ENCODE measurements at regions not wholly inside any gene's neighbourhood (a gene's known extent, or its start where the extent isn't known, plus 50 kb on each side); places are given as distances from the start of the nearest gene placed in this dataset.

- H3K4me1 ChIP-seq (ENCODE audit: control insufficient read depth in 4 of 4, insufficient read depth in 4 of 4, low read length in 3 of 4) = peaks cover 0 to 6% (median 0%) of the 10 kb centered on the region in 4 donors
- no peak for DNase-seq (ENCODE audit: low spot score)
- no peak overlapping the region for H3K27ac ChIP-seq (ENCODE audit: low read depth in 1 of 2, low read length in 2 of 2)
- TF ChIP-seq HNF4G (IDR thresholded peaks at IDR 0.05) (no peak), MAX (IDR thresholded peaks at IDR 0.05) (no peak), RXRA (IDR thresholded peaks at IDR 0.05) (no peak), GABPA (IDR thresholded peaks at IDR 0.05 in 1 of 2, conservative IDR thresholded peaks at IDR 0.05 in 1 of 2) (no peak), ZBTB33 (IDR thresholded peaks at IDR 0.05) (no peak), JUND (IDR thresholded peaks at IDR 0.05) (no peak), EGR1 (IDR thresholded peaks at IDR 0.05; ENCODE audit: low read depth in 2 of 2) (no peak), TAF1 (conservative IDR thresholded peaks at IDR 0.05) (no peak), CTCF (IDR thresholded peaks at IDR 0.05; ENCODE audit: low read depth, low read length, missing input control) (no peak), HNF4A (conservative IDR thresholded peaks at IDR 0.05) (no peak), FOXA2 (IDR thresholded peaks at IDR 0.05) (no peak), REST (IDR thresholded peaks at IDR 0.05) (no peak), FOXA1 (IDR thresholded peaks at IDR 0.05) (no peak), RAD21 (IDR thresholded peaks at IDR 0.05) (no peak), YY1 (IDR thresholded peaks at IDR 0.05) (no peak), SP1 (IDR thresholded peaks at IDR 0.05) (no peak), ATF3 (IDR thresholded peaks at IDR 0.05) (no peak), NR2F2 (IDR thresholded peaks at IDR 0.05) (no peak)
- H3K9me3 ChIP-seq (ENCODE audit: control insufficient read depth in 4 of 4, low read length in 3 of 4) = no peaks in the 10 kb centered on the region
- no peaks in the 10 kb centered on the region for H3K36me3 ChIP-seq (ENCODE audit: control insufficient read depth in 4 of 4, insufficient read depth in 3 of 4, low read depth in 1 of 4, low read length in 3 of 4)
- no peak overlapping the region for H3K9ac ChIP-seq (ENCODE audit: low read depth in 1 of 2, low read length in 2 of 2)
- H3K4me3 ChIP-seq (ENCODE audit: low read depth in 1 of 3, low read length in 3 of 3) = no peak overlapping the region
- H3K27me3 ChIP-seq (ENCODE audit: control insufficient read depth in 4 of 4, insufficient read depth in 4 of 4, low read length in 3 of 4) = peaks cover 0 to 2% (median 0%) of the 10 kb centered on the region in 4 donors
- WGBS = 89% methylated on average over 4 of the region's 4 CpGs
Observed at GRCh38 chr3:87993566-87993965, 65.2 kb downstream of the CGGBP1 start.

Measured in liver (tissue), 8 donors.